ENCODE measurements at regions not wholly inside any gene's neighbourhood (a gene's known extent, or its start where the extent isn't known, plus 50 kb on each side); places are given as distances from the start of the nearest gene placed in this dataset.

GRCh38 chr15:96408591-96409183 is 78.2 kb downstream of the NR2F2 start (continued):
- peak; percentile 69 for TF ChIP-seq PRDM10 (IDR thresholded peaks at IDR 0.05; ENCODE audit: partially characterized antibody)
- no peak for TF ChIP-seq PURB (CRISPR knock-in tag; IDR thresholded peaks at IDR 0.05; ENCODE audit: low read depth)
- TF ChIP-seq MYC (IDR thresholded peaks at IDR 0.05; ENCODE audit: low read depth, low read length), result 0 out of 2 replicates have a peak, but pooled peaks have one; percentile 11
- no peak for TF ChIP-seq MYC (CRISPR knock-in tag; IDR thresholded peaks at IDR 0.05; ENCODE audit: borderline replicate concordance, low read depth)
- TF ChIP-seq USF1 (CRISPR knock-in tag; IDR thresholded peaks at IDR 0.05), result 0 out of 2 replicates have a peak, but pooled peaks have one; percentile 24

Data from K562 (cell line).